Astrocyte (in vitro differentiated cells and primary cell): ENCODE measurements at regions not wholly inside any gene's neighbourhood (a gene's known extent, or its start where the extent isn't known, plus 50 kb on each side); places are given as distances from the start of the nearest gene placed in this dataset.

Source experiments
- CTCF ChIP-seq: IDR thresholded peaks from 2 replicates; pipeline ENCODE4 v1.5.1; 2011; ENCODE audit warnings: low read depth, mild to moderate bottlenecking, inconsistent platforms, low read length, moderate library complexity; ENCODE audit not compliant: insufficient read depth
- EZH2 ChIP-seq: IDR thresholded peaks from 2 replicates; pipeline ENCODE4 v1.6.1; 2012; ENCODE audit warnings: mild to moderate bottlenecking, low read length, inconsistent platforms; ENCODE audit not compliant: insufficient read depth

- no peak for TF ChIP-seq CTCF
- TF ChIP-seq EZH2: no peak
These were observed 709.8 kb upstream of the HS3ST1 start for GRCh38 chr4:12138488-12138887.
